ENCODE measurements at regions not wholly inside any gene's neighbourhood (a gene's known extent, or its start where the extent isn't known, plus 50 kb on each side); places are given as distances from the start of the nearest gene placed in this dataset.
"Not testable (repeated sequence)": the region's sequence is repeated elsewhere in the genome, so short reads cannot be mapped to it uniquely, and the experiment has no call there.

- no CpG with 5 or more reads among the region's 9 CpGs for WGBS, 2 donors (ENCODE audit: low coverage in 1 of 2)
- no peak for ATAC-seq
- TF ChIP-seq POLR2AphosphoS5 (IDR thresholded peaks at IDR 0.05) (no peak), POLR2A (IDR thresholded peaks at IDR 0.05) (no peak), EP300 (IDR thresholded peaks at IDR 0.05) (no peak)
- TF ChIP-seq, protein P1, sequence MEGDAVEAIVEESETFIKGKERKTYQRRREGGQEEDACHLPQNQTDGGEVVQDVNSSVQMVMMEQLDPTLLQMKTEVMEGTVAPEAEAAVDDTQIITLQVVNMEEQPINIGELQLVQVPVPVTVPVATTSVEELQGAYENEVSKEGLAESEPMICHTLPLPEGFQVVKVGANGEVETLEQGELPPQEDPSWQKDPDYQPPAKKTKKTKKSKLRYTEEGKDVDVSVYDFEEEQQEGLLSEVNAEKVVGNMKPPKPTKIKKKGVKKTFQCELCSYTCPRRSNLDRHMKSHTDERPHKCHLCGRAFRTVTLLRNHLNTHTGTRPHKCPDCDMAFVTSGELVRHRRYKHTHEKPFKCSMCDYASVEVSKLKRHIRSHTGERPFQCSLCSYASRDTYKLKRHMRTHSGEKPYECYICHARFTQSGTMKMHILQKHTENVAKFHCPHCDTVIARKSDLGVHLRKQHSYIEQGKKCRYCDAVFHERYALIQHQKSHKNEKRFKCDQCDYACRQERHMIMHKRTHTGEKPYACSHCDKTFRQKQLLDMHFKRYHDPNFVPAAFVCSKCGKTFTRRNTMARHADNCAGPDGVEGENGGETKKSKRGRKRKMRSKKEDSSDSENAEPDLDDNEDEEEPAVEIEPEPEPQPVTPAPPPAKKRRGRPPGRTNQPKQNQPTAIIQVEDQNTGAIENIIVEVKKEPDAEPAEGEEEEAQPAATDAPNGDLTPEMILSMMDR (IDR thresholded peaks at IDR 0.05) = no peak
Measured at GRCh38 chr9:94479757-94480156, 75.1 kb upstream of the PCAT7 start.

DNA sequence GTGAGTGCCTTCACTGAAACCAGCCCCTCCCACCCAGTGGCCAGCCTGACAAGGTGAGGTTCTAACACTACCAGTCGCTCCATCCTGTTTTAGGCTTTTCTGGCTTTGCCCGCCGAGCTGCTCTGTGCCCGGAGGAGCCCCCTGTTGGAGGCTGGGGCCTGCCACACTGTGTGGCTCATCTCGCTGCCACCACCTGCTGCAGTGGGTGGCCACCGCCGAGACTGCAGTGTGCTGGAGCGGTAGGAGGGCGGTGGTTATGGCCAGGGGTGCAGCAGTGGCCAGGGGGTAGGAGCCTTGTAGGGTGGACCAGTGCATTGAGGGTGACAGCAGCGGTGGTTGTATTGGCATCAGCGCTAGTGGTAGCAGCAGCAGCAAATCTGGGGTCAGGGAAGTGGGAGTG, 74.7 kb upstream of the PCAT7 start:
- 58 to 73% methylated on average over 2 to 5 of the region's 11 CpGs for WGBS, 2 donors (ENCODE audit: low coverage in 1 of 2)

More at GRCh38 chr9:94479757-94480156, 75.1 kb upstream of the PCAT7 start:
- Histone ChIP-seq H3K27ac (no peak overlapping the region), H3K36me3 (no peaks in the 10 kb centered on the region), H3K9me3 (peaks cover 0 to 3% (median 0%) of the 10 kb centered on the region in 3 donors), H3K4me3 (no peak overlapping the region), H3K27me3 (no peaks in the 10 kb centered on the region), H3K4me1 (no peaks in the 10 kb centered on the region)

DNA sequence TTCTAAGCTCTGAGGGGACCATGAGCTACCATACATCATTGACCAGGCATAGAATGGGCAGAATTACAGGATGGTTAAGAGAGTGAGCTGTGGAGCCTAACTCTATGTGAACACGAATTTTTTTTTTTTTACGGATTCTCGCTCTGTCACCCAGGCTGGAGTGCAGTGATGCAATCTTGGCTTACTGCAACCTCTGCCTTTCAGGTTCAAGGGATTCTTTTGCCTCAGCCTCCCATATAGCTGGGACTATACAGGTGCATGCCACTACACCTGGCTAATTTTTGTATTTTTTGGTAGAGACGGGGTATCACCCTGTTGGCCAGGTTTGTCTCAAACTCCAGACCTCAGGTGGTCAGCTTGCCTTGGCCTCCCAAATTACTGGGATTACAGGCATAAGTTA, 72.8 kb upstream of the PCAT7 start:
- no peak overlapping the region for H3K27ac ChIP-seq
- no peak overlapping the region for H3K4me3 ChIP-seq
- H3K36me3 ChIP-seq = no peaks in the 10 kb centered on the region
- WGBS, 2 donors (ENCODE audit: low coverage in 1 of 2) = 84 to 87% methylated on average over 4 of the region's 4 CpGs
- ATAC-seq = no peak
- TF ChIP-seq POLR2AphosphoS5 (IDR thresholded peaks at IDR 0.05) (no peak), POLR2A (IDR thresholded peaks at IDR 0.05) (no peak), EP300 (IDR thresholded peaks at IDR 0.05) (no peak)
- TF ChIP-seq, protein P1 (IDR thresholded peaks at IDR 0.05) = no peak
- peaks cover 0 to 3% (median 0%) of the 10 kb centered on the region in 3 donors for H3K9me3 ChIP-seq
- H3K4me1 ChIP-seq = no peaks in the 10 kb centered on the region
- H3K27me3 ChIP-seq = no peaks in the 10 kb centered on the region

More for the DNA sequence above, 74.7 kb upstream of the PCAT7 start:
- Histone ChIP-seq H3K9me3 (peaks cover 0 to 3% (median 0%) of the 10 kb centered on the region in 3 donors), H3K27me3 (no peaks in the 10 kb centered on the region), H3K4me1 (no peaks in the 10 kb centered on the region), H3K4me3 (no peak overlapping the region), H3K27ac (no peak overlapping the region), H3K36me3 (no peaks in the 10 kb centered on the region)
- no peak for ATAC-seq
- TF ChIP-seq, protein P1 (IDR thresholded peaks at IDR 0.05) = no peak
- TF ChIP-seq EP300 (IDR thresholded peaks at IDR 0.05) = no peak
- no peak for TF ChIP-seq POLR2A (IDR thresholded peaks at IDR 0.05)
- no peak for TF ChIP-seq POLR2AphosphoS5 (IDR thresholded peaks at IDR 0.05)

DNA sequence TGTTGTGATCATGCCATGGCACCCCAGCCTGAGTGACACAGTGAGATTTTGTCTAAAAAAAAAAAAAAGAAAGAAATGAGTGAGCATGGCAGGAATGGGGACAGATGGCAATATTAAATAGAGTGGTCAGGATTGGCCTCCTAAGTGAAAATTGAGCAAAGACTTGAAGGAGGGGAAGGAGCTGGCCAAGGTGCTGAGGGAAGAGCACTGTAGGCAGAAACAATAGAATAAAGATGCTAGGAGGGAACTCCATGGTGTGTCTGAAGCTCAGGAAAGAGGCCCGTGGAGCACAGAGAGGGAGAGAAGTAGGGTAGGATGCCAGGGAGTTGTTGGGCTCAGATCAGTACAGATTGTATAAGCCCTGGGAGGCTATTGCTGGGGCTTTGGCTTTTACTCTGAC, 64.4 kb upstream of the PCAT7 start:
- H3K27me3 ChIP-seq = no peaks in the 10 kb centered on the region
- H3K4me1 ChIP-seq = no peaks in the 10 kb centered on the region
- 18 to 43% methylated on average over 1 of the region's 1 CpG for WGBS, 2 donors (ENCODE audit: low coverage in 1 of 2)

DNA sequence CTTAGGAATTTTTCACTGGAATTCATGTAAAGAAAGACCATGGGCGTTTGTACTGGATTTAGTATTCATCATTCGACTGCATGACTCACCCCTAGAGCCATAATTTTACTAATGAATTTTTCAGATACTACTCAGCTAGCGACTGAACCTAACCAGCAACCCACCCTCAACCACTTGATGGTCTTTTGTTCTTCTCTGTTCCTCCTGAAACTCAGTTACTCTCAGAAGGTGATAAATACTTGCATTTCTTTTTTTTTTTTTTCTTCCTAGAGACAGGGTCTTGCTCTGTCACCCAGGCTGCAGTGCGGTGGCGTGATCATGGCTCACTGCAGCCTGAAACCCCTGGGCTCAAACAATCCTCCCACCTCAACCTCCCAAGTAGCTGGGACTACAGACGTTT, 62.8 kb upstream of the PCAT7 start:
- not testable (repeated sequence) for ATAC-seq, H3K9me3 ChIP-seq, H3K4me3 ChIP-seq, H3K27ac ChIP-seq, H3K4me1 ChIP-seq, H3K36me3 ChIP-seq, H3K27me3 ChIP-seq
- 40 to 59% methylated on average over 3 to 5 of the region's 6 CpGs for WGBS, 2 donors (ENCODE audit: low coverage in 1 of 2)

More for the DNA sequence above, 64.4 kb upstream of the PCAT7 start:
- Histone ChIP-seq H3K9me3 (no peaks in the 10 kb centered on the region), H3K36me3 (no peaks in the 10 kb centered on the region), H3K27ac (no peak overlapping the region), H3K4me3 (no peak overlapping the region)
- TF ChIP-seq POLR2AphosphoS5 (IDR thresholded peaks at IDR 0.05) (no peak), POLR2A (IDR thresholded peaks at IDR 0.05) (no peak)
- TF ChIP-seq, protein P1 (IDR thresholded peaks at IDR 0.05) = no peak
- ATAC-seq = no peak
